ENCODE measurements at regions not wholly inside any gene's neighbourhood (a gene's known extent, or its start where the extent isn't known, plus 50 kb on each side); places are given as distances from the start of the nearest gene placed in this dataset.
A peak's percentile ranks its signal among the peaks of the same experiment; 100 is the strongest.

DNA sequence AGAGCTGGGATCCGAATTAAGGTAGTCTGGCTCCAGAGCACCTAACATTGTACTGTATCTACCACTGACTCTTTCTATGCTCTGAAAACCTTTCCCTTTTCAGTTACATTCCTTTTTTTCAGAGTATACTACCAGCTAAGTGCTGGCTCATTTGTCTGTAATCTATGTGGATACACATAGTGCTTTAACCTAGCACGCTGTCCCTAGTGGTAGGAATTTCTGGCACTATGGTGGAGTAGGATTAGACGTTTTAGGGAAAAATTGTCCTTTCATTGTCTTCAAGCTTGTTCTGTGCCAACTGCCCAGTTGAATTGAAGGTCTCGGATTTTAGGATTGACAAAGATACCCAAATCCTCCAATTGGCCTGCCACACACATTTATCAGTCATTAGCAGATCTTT is 259.1 kb upstream of the FERMT1 start:
- intact Hi-C loops (cut with DNase I) = no loop called here

DNA sequence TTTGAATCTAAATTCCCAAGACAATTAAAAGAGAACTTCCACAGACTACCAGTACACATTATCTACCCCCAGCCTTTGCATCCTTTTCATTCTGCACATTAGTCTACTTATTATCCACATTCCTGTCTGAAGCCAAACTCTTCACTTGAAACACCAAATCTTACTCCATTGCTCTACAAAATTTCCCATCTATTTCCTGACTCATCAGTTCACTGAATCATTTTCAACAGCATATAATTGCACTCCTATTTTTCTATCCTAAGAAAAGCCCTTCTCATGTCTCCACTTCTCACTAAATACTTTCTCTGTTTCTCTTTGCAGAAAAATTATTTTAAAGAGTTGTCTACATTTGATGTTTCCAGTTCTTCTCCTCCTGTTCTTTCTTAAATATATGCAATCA is 239.4 kb upstream of the FERMT1 start:
- TF ChIP-seq, protein P1, sequence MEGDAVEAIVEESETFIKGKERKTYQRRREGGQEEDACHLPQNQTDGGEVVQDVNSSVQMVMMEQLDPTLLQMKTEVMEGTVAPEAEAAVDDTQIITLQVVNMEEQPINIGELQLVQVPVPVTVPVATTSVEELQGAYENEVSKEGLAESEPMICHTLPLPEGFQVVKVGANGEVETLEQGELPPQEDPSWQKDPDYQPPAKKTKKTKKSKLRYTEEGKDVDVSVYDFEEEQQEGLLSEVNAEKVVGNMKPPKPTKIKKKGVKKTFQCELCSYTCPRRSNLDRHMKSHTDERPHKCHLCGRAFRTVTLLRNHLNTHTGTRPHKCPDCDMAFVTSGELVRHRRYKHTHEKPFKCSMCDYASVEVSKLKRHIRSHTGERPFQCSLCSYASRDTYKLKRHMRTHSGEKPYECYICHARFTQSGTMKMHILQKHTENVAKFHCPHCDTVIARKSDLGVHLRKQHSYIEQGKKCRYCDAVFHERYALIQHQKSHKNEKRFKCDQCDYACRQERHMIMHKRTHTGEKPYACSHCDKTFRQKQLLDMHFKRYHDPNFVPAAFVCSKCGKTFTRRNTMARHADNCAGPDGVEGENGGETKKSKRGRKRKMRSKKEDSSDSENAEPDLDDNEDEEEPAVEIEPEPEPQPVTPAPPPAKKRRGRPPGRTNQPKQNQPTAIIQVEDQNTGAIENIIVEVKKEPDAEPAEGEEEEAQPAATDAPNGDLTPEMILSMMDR (IDR thresholded peaks at IDR 0.05; ENCODE audit: borderline replicate concordance, extremely low read depth, insufficient read depth) = no peak
- no peak for DNase-seq
- H3K27ac ChIP-seq (ENCODE audit: low read depth in 2 of 2, low read length in 2 of 2) = no peak overlapping the region
- no peak for FAIRE-seq
- intact Hi-C loops (cut with DNase I) = no loop called here
- no peaks in the 10 kb centered on the region for H3K36me3 ChIP-seq (ENCODE audit: control insufficient read depth in 2 of 3, insufficient read depth in 3 of 3, low read length in 3 of 3)
- H3K4me1 ChIP-seq (ENCODE audit: control insufficient read depth in 2 of 3, insufficient read depth in 2 of 3, low read depth in 1 of 3, low read length in 3 of 3) = no peaks in the 10 kb centered on the region
- H3K9ac ChIP-seq (ENCODE audit: low read length in 3 of 3) = no peak overlapping the region
- H3K27me3 ChIP-seq (ENCODE audit: control insufficient read depth, insufficient read depth, low read length) = no peaks in the 10 kb centered on the region
- H3K9me3 ChIP-seq (ENCODE audit: control insufficient read depth in 2 of 3, insufficient read depth in 1 of 3, low read length in 3 of 3) = no peaks in the 10 kb centered on the region
- H3K4me3 ChIP-seq (ENCODE audit: low read length in 3 of 3) = no peak overlapping the region

More for the DNA sequence above, 259.1 kb upstream of the FERMT1 start:
- Histone ChIP-seq H3K9ac (ENCODE audit: low read length in 3 of 3) (no peak overlapping the region), H3K9me3 (ENCODE audit: control insufficient read depth in 2 of 3, insufficient read depth in 1 of 3, low read length in 3 of 3) (no peaks in the 10 kb centered on the region), H3K27ac (ENCODE audit: low read depth in 2 of 2, low read length in 2 of 2) (no peak overlapping the region), H3K4me1 (ENCODE audit: control insufficient read depth in 2 of 3, insufficient read depth in 2 of 3, low read depth in 1 of 3, low read length in 3 of 3) (no peaks in the 10 kb centered on the region), H3K36me3 (ENCODE audit: control insufficient read depth in 2 of 3, insufficient read depth in 3 of 3, low read length in 3 of 3) (no peaks in the 10 kb centered on the region), H3K4me3 (ENCODE audit: low read length in 3 of 3) (no peak overlapping the region), H3K27me3 (ENCODE audit: control insufficient read depth, insufficient read depth, low read length) (no peaks in the 10 kb centered on the region)
- FAIRE-seq (no peak), DNase-seq (peak in 2 of 5 donors; percentile 17 to 48)
- TF ChIP-seq, protein P1 (IDR thresholded peaks at IDR 0.05; ENCODE audit: borderline replicate concordance, extremely low read depth, insufficient read depth) = peak; percentile 4

DNA sequence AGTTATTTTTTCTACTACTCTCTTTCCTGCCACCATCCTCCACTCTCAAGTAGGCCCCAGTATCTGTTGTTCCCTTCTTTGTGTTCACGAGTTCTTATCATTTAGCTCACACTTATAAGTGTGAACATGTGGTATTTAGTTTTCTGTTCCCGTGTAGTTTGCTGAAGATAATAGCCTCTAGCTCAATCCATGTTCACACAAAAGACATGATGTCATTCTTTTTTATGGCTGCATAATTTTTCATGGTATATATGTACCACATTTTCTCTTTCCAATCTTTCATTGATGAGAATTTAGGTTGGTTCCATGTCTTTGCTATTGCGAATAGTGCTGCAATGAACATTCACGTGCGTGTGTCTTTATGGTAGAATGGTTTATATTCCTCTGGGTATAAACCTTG is 237.9 kb upstream of the FERMT1 start:
- intact Hi-C loops (cut with DNase I) = no loop called here
- TF ChIP-seq, protein P1 (IDR thresholded peaks at IDR 0.05; ENCODE audit: borderline replicate concordance, extremely low read depth, insufficient read depth) = no peak

More for the DNA sequence above, 237.9 kb upstream of the FERMT1 start:
- Histone ChIP-seq H3K9ac (ENCODE audit: low read length in 3 of 3) (no peak overlapping the region), H3K4me3 (ENCODE audit: low read length in 3 of 3) (no peak overlapping the region), H3K36me3 (ENCODE audit: control insufficient read depth in 2 of 3, insufficient read depth in 3 of 3, low read length in 3 of 3) (no peaks in the 10 kb centered on the region), H3K9me3 (ENCODE audit: control insufficient read depth in 2 of 3, insufficient read depth in 1 of 3, low read length in 3 of 3) (no peaks in the 10 kb centered on the region), H3K27ac (ENCODE audit: low read depth in 2 of 2, low read length in 2 of 2) (no peak overlapping the region), H3K4me1 (ENCODE audit: control insufficient read depth in 2 of 3, insufficient read depth in 2 of 3, low read depth in 1 of 3, low read length in 3 of 3) (no peaks in the 10 kb centered on the region), H3K27me3 (ENCODE audit: control insufficient read depth, insufficient read depth, low read length) (no peaks in the 10 kb centered on the region)
- FAIRE-seq = no peak
- no peak for DNase-seq
